HG03045 (cell line): ENCODE measurements at regions not wholly inside any gene's neighbourhood (a gene's known extent, or its start where the extent isn't known, plus 50 kb on each side); places are given as distances from the start of the nearest gene placed in this dataset.

Source experiments
- ATAC-seq: cut with Tn5 transposase; IDR thresholded peaks from one replicate; pipeline ENCODE4 v1.9.1; 2021; ENCODE audit warnings: mild to moderate bottlenecking, moderate library complexity; ENCODE audit not compliant: unreplicated experiment

DNA sequence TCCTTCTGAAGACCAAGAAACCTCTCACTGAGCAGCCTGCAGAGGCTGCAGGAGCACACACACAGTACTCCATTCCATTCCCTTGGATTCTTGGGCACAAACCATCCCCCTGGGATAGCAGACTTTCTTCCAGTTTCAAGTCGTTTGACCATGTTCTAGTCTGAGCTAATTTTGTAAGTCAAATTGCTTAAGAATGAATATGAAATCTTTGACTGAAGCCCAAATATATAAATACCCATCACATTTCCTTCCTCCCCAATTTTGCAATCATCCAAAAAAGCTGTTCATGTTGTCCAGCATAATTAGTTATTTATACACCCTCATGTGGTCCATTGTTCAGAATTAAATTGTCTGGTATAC lies 231.2 kb upstream of the TPRG1 start:
- ATAC-seq, result no peak

GRCh38 chr3:188941103-188941502 lies 230.7 kb upstream of the TPRG1 start:
- ATAC-seq, result no peak

DNA sequence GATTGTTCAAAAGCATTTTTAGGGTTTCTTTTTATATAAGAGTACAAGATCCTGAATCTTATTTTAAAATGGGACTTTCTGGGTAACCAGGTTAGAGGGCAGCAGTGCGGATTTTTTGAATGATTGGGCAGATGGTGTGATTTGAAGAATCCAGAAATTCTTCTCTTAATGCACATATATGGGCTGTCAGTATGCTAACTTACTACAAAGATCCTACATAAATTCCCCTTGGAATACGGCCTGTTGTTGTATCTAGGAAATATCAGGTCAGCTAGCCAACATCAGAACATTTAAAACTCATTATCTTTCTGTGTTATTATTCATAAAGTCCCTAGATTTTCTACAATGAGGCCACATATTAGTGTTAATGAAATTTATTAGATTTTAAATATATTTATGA lies 229.6 kb upstream of the TPRG1 start:
- no peak for ATAC-seq

DNA sequence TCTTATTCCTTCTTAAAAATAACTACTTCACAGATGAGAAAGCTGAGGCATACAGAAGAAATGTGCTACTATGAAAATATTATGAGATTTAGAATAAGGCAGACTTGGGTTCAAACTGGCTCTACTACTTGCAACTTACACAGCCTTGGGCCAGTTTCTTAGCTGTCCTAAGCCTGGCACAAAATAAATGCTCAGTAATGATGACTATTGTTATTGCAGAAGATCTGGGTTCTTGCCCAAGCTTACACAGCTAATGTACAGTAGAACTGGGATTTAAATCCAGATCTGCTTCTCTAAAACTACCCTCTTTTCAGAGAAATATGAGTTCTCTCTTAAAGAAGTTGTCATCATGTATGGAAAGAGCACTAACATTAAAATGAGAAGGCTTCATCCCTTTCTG lies 228.2 kb upstream of the TPRG1 start:
- ATAC-seq, result no peak

- ATAC-seq, result no peak
Measured at GRCh38 chr3:188944108-188944507, 227.7 kb upstream of the TPRG1 start.

- no peak for ATAC-seq
Measured at GRCh38 chr3:188946351-188947240, 225.2 kb upstream of the TPRG1 start.

DNA sequence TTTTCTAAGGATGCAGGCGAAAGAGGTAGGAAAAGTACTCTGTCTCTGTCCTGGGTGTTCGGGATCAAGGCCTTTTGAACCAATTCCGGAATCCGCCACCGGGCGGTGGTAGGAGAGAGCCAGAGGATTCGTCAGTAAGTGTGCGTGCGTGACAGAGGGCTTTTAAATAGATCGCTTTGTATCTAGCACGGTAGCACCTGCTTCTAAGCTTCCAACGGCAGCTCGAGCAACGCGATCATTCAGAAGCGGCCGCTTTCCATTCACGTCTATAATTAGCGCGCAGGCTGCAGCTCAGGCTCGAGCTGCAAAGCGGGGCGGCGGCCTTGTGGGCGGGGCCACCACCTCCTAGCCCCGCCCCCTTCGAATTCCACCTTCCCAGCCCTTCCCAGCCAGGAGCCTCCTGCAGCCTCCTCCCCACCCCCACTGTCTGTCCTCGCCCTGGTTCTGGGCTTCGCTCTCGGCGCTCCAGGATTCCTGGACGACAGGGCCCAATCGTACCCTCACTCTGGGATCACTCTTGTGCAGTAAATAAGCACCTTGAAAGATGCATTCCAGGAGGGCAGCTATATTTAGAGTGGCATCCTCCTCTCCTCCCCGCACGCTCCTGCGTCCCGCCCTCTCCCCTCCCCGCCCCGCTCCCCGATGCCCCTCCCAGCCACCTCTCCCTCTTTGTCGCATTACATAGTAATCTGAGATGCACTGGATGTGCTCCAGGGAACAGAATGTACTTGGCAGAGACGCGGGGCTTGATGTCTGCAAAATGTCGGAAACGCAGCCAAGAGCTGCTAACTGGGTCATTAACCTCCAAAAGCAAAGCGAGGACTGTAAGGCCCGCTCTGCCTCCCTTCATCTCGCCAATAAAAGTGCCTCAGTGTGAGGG lies 224.1 kb upstream of the TPRG1 start:
- ATAC-seq, result no peak

DNA sequence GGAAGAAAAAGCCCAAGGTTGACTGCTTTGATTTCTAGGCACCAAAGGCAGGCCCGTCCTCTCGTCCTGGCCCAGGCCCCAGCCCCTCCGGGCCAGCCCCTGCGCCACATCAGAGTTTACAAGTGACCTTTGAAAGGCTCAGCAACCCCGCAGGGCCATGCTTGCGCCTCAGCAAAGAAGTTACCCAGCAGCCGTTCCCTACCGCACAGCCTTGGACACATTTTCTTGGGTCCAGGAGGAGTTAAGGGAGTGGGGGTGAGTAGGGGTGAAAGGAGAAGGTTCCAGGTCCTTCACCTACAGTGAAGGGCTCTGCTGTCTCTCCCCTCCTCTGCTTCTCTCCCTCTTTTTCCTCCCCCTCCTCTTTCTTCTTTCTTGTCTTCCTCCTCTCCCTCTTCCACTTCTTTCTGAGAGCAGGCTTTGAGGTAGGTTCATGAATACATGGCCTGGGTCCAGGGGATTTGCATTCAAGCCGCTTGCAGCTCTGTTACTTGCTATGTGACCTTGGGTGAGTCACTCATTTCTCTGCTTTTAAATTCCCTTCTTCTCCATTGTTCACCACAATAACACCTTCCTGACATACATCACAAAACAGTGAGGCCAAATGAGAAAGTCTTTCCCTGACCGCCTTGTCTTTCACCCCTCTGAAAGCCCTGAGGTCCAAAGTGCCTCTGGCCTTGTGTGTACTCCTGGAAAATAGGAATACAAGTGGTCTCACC lies 223.3 kb upstream of the TPRG1 start:
- ATAC-seq, result no peak

DNA sequence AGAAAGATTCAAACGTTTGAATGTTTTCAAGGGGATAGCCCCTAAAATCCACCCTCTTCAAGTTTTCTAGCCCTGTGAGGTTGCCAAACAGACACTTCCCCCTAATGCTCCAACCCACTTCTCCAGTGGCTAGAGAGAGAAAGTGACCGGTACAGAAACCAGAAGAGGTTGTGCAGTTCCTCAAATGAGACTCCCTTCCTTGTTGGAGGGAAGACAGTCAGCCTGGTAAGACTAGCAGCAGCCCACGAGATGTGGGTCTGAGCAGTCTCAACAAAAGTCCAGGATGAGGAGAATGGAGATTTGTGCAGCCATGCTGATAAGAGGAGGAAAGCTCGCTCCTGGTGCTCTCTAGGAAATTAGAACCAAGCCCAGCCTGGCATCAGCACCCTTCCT lies 222.8 kb upstream of the TPRG1 start:
- no peak for ATAC-seq

DNA sequence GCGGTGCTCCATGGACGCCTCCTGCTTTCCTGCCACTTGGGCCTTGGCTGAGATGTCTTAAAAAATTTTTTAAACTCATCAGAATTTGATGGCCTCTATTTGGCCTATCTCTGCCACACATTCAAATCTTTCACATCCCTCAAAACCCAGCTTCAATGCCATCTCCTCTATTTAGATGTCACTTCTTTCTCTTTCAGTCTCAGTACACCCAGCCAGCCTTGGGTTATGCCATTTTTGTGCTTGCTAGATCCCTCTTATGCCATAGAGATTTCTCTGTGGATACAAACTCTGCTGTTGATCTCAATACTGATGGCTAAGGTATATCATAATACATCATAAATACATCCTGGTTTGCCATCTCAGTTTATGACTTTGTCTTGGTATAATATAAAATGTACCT lies 222.3 kb upstream of the TPRG1 start:
- ATAC-seq, result no peak

- ATAC-seq, result no peak
Measured at GRCh38 chr3:188949996-188950395, 221.8 kb upstream of the TPRG1 start.

DNA sequence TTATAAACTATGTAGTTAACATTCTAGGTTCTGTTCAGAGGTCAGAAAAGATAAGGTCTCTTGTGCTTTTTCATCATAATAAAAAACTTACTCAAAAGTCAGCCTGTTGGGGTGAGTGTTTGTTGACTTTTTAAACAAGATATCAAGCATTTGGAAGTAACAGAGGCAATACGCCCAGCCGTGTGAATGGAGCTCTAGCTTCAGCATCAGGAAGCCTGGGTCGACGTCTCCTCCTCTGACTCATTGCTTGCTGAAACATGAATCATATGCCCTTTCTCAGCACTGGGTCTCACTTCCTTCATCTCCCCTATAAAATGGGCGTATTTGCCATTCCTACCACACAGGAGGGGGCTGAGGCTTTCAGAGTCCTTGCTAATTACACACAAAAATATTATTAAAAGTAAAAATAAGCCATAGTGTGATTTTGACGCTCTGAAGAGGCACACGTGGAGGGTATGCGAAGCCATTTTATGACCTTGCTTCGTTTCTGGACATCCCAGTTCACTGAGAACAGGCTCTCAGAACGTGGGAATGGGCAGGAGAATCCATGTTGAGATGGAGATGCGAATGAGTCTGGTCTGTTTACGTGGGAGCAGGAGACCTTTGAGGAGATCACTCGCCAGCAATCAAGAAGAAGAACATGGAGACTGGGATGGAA lies 220.8 kb upstream of the TPRG1 start:
- no peak for ATAC-seq

DNA sequence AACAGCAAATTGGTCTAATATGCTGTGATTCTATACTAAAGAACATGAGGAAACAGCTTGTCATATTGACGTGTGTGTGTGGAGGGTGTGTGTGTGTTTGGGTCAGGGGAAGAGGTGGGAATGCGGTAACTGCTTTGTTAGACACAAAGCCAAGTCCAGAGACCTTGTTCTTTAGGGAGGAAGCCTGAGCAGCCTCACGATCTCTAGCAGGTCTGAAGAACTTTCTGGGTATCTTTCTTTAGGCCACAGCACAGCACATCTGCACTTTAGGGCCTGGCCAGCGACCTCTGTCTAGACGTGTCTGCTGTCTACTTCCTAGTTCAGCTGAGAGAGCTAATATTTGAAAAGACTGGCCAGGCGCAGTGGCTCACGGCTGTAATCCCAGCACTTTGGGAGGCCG lies 220.0 kb upstream of the TPRG1 start:
- no peak for ATAC-seq

GRCh38 chr3:188954590-188955208 lies 217.1 kb upstream of the TPRG1 start:
- no peak for ATAC-seq

DNA sequence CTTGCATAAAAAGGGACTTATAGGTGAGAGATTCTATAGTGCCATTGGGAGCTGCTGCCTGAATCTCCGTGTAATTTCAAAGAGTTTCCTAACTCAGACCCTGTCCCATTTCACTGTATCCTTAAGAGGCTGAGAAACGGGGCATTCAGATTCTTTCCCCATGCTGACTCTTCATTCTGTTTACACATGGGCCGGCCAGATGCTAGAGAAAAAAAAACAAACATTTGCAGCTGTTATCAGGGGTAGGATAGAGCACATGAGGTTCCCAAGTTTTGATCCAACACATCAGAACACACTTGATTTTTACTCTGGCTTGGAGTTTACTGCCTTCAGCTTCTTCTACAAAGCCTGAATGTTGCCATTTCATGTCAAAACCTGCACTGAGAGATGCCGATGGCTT lies 215.9 kb upstream of the TPRG1 start:
- ATAC-seq, result no peak

GRCh38 chr3:188956839-188957489 lies 214.8 kb upstream of the TPRG1 start:
- no peak for ATAC-seq

GRCh38 chr3:188959013-188959412 lies 212.8 kb upstream of the TPRG1 start:
- no peak for ATAC-seq

GRCh38 chr3:188962253-188963247 lies 209.2 kb upstream of the TPRG1 start:
- no peak for ATAC-seq

GRCh38 chr3:188964957-188965356 lies 206.8 kb upstream of the TPRG1 start:
- no peak for ATAC-seq
